ENCODE measurements at regions not wholly inside any gene's neighbourhood (a gene's known extent, or its start where the extent isn't known, plus 50 kb on each side); places are given as distances from the start of the nearest gene placed in this dataset.

DNA sequence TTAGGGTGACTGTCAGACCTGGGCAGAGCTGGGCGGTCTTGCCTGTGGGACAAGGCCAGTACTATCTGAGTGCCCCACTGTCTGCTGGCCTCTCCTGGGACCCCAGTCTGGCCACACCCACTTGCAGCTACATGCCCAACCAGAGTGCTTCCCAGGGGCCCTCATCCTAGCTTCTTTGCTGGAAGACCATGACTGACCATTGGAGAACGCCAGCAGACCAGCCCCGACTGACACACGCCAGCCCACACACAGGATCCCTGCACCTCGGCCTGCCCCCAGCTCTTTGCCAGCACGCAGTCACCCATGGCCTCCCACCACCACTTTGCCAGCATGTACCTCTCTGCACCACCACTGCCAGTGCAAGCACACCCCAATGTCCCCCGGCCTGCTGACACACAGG, 585.7 kb downstream of the ZNF674 start:
- no peaks in the 10 kb centered on the region for H3K4me1 ChIP-seq (ENCODE audit: control insufficient read depth, insufficient read depth, low read length)
- no peaks in the 10 kb centered on the region for H3K27me3 ChIP-seq (ENCODE audit: control insufficient read depth, insufficient read depth, low read length)
- in situ Hi-C loops (cut with HindIII; ENCODE audit: low pct_unique_long_range_greater_than_20kb, low sequenced_read_pairs) (no loop called here), intact Hi-C loops (cut with micrococcal nuclease; ENCODE audit: unreplicated experiment) (no loop called here)
- H3K4me3 ChIP-seq (ENCODE audit: low read depth in 2 of 2, low read length in 2 of 2) = no peak overlapping the region
- no peak for ATAC-seq
- H3K9me3 ChIP-seq (ENCODE audit: control insufficient read depth, insufficient read depth, low read depth, low read length) = no peaks in the 10 kb centered on the region
- POLR2A ChIA-PET = no interaction called here
- TF ChIP-seq SIN3A (IDR thresholded peaks at IDR 0.05; ENCODE audit: borderline replicate concordance, insufficient read depth, low read depth, low read length) = no peak
- TF ChIP-seq TCF7L2 (IDR thresholded peaks at IDR 0.05; ENCODE audit: low read depth, low read length) = no peak
- BruUV-seq (replicated peaks) = no TSS peak
- no peaks in the 10 kb centered on the region for H3K36me3 ChIP-seq (ENCODE audit: control insufficient read depth, insufficient read depth, low read length)
- DNase-seq (ENCODE audit: low read depth, low spot score) = no peak
- H3K27ac ChIP-seq (ENCODE audit: low read length) = no peak overlapping the region
- CTCF ChIA-PET = no interaction called here

DNA sequence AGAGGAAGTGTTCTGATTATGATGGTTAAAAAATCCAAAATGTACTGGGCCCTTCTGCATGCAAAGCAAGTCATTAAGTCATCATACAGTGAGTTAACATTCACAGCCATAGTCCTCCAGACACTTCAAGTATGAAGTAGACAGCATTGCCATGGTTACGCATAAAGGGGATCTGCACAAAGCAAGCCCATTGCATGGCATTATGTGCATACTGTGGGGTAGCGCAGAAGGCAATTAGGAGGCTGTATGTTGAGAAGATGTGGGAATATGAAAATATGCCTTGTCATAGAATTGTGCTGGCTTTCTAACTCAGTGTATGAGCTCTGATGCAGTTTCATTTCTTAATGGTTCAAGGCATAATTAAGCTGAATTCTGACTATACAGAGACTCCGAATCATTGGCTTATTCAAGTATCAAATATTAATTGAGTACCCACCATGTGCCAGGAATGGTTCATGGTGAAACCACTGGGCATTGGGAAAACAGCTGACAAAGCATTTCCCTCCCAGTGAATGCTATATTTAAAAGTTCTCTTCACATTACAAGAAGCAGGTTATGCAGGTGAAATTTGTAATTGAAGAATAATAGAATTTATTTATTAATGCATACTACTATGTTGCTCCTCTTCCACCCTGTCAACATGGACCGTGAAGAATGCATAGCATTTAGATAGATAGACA, 588.9 kb downstream of the ZNF674 start:
- POLR2A ChIA-PET = no interaction called here

More for the DNA sequence above, 588.9 kb downstream of the ZNF674 start:
- in situ Hi-C loops (cut with HindIII; ENCODE audit: low pct_unique_long_range_greater_than_20kb, low sequenced_read_pairs) = no loop called here
- no peak for DNase-seq (ENCODE audit: low read depth, low spot score)
- intact Hi-C loops (cut with micrococcal nuclease; ENCODE audit: unreplicated experiment) = no loop called here
- Histone ChIP-seq H3K9me3 (ENCODE audit: control insufficient read depth, insufficient read depth, low read depth, low read length) (no peaks in the 10 kb centered on the region), H3K4me3 (ENCODE audit: low read depth in 2 of 2, low read length in 2 of 2) (no peak overlapping the region), H3K27me3 (ENCODE audit: control insufficient read depth, insufficient read depth, low read length) (no peaks in the 10 kb centered on the region), H3K27ac (ENCODE audit: low read length) (no peak overlapping the region), H3K4me1 (ENCODE audit: control insufficient read depth, insufficient read depth, low read length) (no peaks in the 10 kb centered on the region), H3K36me3 (ENCODE audit: control insufficient read depth, insufficient read depth, low read length) (no peaks in the 10 kb centered on the region)
- ATAC-seq = no peak
- BruUV-seq (replicated peaks) = no TSS peak
- CTCF ChIA-PET = no interaction called here
- no peak for TF ChIP-seq TCF7L2 (IDR thresholded peaks at IDR 0.05; ENCODE audit: low read depth, low read length)
- TF ChIP-seq, protein P1, sequence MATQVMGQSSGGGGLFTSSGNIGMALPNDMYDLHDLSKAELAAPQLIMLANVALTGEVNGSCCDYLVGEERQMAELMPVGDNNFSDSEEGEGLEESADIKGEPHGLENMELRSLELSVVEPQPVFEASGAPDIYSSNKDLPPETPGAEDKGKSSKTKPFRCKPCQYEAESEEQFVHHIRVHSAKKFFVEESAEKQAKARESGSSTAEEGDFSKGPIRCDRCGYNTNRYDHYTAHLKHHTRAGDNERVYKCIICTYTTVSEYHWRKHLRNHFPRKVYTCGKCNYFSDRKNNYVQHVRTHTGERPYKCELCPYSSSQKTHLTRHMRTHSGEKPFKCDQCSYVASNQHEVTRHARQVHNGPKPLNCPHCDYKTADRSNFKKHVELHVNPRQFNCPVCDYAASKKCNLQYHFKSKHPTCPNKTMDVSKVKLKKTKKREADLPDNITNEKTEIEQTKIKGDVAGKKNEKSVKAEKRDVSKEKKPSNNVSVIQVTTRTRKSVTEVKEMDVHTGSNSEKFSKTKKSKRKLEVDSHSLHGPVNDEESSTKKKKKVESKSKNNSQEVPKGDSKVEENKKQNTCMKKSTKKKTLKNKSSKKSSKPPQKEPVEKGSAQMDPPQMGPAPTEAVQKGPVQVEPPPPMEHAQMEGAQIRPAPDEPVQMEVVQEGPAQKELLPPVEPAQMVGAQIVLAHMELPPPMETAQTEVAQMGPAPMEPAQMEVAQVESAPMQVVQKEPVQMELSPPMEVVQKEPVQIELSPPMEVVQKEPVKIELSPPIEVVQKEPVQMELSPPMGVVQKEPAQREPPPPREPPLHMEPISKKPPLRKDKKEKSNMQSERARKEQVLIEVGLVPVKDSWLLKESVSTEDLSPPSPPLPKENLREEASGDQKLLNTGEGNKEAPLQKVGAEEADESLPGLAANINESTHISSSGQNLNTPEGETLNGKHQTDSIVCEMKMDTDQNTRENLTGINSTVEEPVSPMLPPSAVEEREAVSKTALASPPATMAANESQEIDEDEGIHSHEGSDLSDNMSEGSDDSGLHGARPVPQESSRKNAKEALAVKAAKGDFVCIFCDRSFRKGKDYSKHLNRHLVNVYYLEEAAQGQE (IDR thresholded peaks at IDR 0.05; ENCODE audit: insufficient read depth in 1 of 2, low read depth in 2 of 2, low read length in 1 of 2) = no peak
- TF ChIP-seq, protein P2, sequence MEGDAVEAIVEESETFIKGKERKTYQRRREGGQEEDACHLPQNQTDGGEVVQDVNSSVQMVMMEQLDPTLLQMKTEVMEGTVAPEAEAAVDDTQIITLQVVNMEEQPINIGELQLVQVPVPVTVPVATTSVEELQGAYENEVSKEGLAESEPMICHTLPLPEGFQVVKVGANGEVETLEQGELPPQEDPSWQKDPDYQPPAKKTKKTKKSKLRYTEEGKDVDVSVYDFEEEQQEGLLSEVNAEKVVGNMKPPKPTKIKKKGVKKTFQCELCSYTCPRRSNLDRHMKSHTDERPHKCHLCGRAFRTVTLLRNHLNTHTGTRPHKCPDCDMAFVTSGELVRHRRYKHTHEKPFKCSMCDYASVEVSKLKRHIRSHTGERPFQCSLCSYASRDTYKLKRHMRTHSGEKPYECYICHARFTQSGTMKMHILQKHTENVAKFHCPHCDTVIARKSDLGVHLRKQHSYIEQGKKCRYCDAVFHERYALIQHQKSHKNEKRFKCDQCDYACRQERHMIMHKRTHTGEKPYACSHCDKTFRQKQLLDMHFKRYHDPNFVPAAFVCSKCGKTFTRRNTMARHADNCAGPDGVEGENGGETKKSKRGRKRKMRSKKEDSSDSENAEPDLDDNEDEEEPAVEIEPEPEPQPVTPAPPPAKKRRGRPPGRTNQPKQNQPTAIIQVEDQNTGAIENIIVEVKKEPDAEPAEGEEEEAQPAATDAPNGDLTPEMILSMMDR (IDR thresholded peaks at IDR 0.05) = no peak
- TF ChIP-seq SIN3A (IDR thresholded peaks at IDR 0.05; ENCODE audit: borderline replicate concordance, insufficient read depth, low read depth, low read length) = no peak
- TF ChIP-seq POLR2AphosphoS5 (IDR thresholded peaks at IDR 0.05; ENCODE audit: low read depth, low read length) = no peak

Data from Panc1 (cell line).